Kidney tubule cell (primary cell): ENCODE measurements at regions not wholly inside any gene's neighbourhood (a gene's known extent, or its start where the extent isn't known, plus 50 kb on each side); places are given as distances from the start of the nearest gene placed in this dataset.
"Not testable (repeated sequence)": the region's sequence is repeated elsewhere in the genome, so short reads cannot be mapped to it uniquely, and the experiment has no call there.

ENCODE experiments used
- DNase-seq: peaks from one replicate; pipeline ENCODE4 v3.0.0-alpha.2; 2018; ENCODE audit warnings: low spot score

DNA sequence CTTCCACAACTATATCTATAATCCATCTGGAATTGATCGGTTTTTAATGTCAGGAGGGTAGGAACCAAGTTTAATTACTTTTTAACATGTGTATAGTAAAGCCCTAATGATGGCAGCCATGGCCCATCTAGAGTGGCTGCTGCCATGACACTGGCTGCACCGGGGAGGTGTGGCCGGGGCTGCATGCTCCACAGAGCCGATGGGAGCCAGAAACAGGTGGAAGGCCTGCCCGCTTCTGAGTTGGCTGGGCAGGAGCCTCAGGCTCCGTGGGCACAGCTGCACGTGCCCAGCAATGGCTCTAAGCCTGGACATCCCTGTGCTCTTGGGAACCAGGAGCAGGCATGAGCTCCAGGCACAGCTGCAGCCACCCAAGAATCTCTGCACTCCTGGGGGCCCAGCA lies 73.0 kb downstream of the GBP6 start:
- DNase-seq = no peak

DNA sequence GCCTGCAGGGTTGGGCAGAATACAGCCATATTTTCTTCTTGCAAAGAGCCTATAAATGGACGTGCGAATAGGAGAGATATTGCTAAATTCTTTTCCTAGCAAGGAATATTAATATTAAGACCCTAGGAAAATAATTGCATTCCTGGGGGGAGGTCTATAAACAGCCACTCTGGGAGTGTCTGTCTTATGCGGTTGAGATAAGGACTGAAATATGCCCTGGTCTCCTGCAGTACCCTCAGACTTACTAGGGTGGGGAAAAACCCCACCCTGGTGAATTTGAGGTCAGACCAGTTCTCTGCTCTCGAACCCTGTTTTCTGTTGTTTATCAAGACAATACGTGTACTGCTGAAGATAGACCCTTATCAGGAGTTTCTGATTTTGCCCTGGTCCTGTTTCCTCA lies 74.4 kb downstream of the GBP6 start:
- DNase-seq = not testable (repeated sequence)

DNA sequence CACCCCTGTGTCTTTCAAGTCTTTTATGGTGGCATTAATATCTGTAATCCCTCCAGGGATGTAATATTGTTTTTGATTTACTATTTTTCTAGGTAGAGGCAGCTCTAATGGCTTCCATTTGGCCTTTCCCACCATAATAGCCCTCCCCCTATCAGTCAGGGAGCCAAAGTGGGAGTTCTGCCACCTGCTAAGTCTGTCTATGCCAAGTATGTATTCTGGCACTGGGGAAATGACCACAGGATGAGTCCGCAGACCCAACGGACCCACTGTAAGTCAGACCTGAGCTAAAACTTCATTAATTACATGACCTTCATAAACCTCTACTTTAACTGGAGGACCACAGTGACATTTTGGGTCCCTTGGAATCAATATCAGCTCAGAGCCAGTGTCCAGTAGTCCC lies 77.1 kb downstream of the GBP6 start:
- no peak for DNase-seq

DNA sequence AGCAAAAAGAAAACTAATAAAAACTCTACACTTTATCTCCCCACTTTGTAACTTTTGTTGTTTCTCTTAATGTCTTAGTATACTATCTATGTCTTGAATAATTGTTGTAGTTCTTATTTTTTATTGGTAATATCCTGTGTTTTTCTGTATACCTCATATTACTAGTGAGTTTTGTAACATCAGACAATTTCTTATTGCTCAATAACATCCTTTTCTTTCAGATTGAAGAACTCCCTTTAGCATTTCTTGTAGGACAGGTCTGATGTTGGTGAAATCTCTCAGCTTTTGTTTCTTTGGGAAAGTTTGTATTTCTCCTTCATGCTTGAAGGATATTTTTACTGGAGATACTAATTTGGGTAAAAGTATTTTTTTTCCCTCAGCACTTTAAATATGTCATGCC lies 79.8 kb upstream of the LRRC8B start:
- DNase-seq = no peak

DNA sequence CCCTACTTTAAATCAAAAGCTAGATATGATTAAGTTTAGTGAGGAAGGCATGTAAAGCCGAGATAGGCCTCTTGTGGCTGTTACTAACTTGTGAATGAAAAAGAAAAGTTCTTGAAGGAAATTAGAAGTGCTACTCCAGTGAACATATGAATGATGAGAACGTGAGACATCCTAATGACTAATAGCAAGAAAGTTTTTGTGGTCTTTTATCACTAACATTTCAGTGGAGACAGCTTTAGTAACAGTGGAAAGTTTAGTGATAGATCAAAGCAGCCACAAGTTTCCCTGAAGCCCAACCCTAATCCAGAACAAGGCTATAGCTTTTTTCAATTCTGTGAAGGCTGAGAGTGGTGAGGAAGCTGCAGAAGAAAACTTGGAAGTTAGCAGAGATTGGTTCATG lies 73.6 kb upstream of the LRRC8B start:
- DNase-seq = peak; percentile 83

DNA sequence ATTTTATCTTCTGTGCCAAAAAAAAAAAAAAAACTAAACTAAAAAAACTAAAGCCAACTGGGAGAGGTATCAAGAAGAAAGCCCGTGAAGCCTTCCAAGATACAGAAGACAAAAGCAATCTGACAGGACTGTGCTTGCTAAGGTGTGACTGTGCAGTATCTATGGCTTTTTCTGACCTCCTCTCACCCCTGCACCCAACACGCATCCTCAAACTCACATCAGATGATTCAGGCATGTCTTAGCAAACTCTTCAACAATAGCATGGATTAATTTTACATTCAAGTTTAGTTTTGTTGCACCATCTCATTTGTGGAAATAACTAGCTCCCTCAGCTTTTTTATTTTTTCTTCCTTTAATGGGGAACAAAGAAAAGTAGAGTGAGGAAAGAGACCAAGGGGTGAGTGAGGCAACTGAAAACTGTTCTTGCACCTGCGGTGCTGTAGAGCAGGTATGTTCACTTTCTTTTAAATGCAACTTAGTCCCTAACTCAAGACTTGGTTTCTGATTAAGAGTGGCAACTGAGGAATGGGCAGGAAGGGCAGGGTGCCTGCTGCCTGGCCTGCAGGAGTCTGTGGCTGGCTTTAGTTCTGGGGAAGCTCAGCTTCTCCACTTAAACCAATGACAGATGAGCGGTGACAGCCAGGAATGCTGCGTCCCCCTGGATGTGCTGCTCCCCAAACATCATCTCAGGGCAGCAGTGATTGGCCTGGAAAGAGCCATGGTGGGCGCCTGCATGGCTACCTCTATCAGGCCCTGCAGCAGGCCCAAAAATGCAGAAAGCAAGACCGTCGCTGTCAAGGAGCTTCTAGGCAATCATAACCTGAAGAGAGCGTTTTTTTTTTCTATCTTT lies 71.3 kb upstream of the LRRC8B start:
- no peak for DNase-seq

GRCh38 chr1:89454845-89455521 lies 69.6 kb upstream of the LRRC8B start:
- peak; percentile 63 for DNase-seq

DNA sequence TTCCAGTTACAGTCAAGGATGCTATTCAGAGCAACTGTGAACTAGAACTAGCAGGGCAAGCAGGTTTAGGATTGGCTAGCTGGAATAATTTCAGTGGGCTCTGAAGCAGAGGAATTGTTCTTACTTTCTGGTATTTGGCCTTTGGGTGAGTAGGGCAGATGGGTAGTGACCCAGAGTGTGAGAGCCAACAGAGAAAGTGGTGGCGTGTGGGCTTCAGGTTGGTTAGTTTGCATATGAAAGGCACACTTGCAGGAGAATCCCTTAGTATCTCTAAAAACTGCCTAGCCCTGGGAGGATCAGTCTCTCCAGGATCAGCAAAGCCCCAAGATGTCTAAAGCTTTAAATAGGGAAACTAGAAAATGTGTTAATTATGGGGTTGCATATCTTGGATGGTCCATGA lies 67.6 kb upstream of the LRRC8B start:
- DNase-seq = no peak

DNA sequence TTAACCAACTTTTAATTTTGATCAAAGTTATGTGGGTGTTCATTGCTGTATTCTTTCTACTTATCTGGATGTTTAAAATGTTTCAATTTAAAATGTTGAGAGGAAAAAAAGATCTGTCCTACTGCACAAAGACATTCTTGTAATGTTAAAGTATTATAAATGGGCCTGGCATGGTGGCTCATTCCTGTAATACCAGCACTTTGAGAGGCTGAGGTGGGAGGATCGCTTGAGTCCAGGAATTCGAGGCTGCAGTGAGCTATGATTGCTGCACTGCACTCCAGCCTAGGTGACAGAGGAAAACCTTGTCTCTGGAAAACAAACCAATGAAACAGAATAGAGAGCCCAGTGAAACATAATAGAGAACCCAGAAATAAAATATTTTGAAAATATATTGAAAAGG lies 65.5 kb upstream of the LRRC8B start:
- DNase-seq = no peak

DNA sequence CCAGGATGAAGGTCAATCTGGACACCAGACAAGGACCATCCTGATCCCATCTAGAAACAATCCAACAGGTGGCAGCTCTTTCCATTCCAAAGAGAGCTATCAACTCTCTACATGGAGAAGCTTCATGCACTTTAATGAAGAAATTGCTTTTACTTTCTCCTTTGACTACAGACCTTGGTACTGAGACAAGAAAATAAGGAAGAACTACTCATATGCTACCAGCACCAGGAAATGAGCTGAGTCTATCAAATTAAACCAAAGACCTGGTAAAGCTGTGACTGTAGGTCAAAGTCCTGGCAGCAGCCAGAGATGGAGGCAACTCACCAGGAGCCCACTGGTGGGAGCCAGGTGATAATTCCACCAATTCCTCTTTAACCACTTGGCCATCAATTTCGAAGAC lies 64.3 kb upstream of the LRRC8B start:
- DNase-seq = no peak

DNA sequence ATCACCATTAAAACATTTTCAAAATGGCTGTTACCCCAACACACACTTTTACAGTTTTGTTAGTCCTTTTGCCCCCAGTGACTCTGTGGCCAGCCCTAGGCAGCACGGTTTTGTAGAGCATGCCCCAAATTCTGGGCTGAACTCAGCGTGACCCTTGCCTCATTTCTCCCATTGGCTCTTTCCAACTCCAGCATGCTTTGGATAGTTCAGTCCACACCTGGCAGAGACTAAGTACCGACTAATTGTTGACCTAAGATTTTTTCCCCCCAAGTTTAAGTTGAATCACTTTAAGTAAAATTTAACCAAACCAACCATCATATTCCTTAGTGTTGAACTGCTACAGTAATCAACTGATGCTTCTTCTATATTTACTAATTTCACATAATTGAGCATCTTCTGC lies 62.4 kb upstream of the LRRC8B start:
- DNase-seq = peak; percentile 40

GRCh38 chr1:89464008-89464407 lies 60.6 kb upstream of the LRRC8B start:
- DNase-seq = peak; percentile 84

DNA sequence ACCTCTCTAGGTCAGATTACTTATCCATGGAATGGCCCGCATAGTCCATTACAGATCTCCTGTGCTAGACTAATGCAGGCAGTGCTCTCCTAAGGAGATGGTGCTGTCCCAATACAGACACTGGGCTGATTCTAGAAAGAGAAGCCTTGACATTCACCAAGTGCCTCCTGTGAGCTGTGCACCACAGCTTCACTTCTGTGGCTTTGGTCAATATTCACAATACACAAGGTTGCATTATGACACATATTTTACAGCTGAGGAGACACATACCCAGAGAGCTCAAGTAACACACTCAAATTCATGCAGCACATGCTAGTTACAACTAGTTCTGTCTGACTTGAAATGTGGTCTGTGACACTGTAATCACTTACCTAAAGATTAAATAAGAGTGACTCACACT lies 59.4 kb upstream of the LRRC8B start:
- peak; percentile 90 for DNase-seq

DNA sequence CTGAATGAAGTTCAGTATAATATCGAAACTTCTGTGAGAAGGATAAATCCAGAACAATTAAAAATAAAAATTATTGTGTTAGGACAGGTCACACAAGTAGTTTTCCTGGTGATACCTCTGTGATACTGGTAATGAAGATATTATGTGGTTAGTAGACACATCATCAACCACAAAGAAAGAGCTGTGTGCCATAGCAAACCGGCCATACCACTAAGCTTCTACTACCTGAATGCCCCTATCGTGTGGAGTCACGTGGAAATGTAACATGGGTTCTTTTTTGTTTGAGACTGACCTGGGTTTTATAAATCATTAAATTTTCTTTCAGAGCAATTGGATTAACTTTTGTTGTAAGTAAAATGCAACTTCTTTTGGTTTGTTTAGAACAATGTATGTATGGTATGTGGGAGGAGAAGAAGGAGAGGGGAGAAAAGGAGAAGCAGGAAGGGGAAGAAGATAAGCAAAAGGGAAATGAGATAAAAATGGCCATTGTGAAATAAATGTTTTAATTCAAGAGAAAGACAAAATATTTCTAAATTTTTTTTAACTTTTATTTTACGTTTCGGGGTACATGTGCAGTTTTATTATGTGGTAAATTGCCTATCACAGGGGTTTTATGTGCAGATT lies 58.2 kb upstream of the LRRC8B start:
- DNase-seq = peak; percentile 40

DNA sequence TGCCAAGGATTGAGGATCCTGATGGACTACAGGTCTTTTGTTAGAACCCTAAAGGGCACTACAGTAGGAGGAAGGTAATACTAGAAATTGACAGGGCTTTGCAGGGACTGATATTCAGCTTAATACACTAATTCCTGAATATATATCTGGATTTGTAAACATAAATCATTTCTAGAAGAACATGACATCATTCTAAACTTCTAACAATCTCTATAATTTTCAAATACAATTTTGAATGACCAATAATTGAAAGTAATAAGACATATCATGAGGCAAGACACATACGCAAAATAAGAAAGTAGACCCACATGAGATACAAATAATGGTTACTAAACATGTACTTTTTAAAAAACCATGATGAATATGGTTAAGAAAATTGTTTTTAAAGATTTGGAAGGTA lies 52.4 kb upstream of the LRRC8B start:
- DNase-seq = no peak

DNA sequence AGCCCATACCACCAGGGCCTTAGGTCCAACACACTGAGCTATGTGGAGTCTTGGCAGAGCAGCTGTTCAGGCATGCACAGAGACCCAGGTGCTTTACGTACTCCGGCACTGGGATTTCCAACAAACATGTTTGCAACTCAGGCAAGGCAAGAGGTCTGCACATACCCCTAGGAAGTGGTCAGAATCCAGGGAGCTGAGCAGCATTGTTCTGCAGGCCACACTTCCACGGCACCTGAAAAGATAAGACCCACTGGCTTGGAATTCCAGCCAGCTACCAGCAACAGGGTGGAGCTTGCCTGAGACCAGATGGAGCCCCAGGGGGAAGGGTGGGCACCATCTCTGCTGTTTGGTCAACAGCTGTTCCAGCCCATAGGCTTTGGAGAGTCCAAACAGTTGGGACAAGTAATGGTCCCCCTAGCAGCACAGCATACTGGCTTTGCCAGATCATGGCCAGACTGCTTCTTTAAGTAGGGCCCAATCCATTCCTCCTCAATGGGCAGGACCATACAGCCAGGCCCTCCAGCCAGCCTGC lies 51.7 kb upstream of the LRRC8B start:
- DNase-seq = no peak
